ENCODE measurements at regions not wholly inside any gene's neighbourhood (a gene's known extent, or its start where the extent isn't known, plus 50 kb on each side); places are given as distances from the start of the nearest gene placed in this dataset.
"Not testable (repeated sequence)": the region's sequence is repeated elsewhere in the genome, so short reads cannot be mapped to it uniquely, and the experiment has no call there.

GRCh38 chr9:41606961-41607547, 417.9 kb upstream of the ZNG1F start:
- H4K8ac ChIP-seq (ENCODE audit: low read depth in 2 of 2, low read length in 2 of 2); H3K79me1 ChIP-seq (ENCODE audit: low read depth in 1 of 2, low read length in 2 of 2); H3K23ac ChIP-seq (ENCODE audit: low read depth, low read length); CTCF ChIA-PET; DNase-seq; H2BK20ac ChIP-seq (ENCODE audit: low read depth, low read length); H3K27me3 ChIP-seq (ENCODE audit: control insufficient read depth, insufficient read depth, low read length); dilution Hi-C loops (cut with HindIII; ENCODE audit: low sequenced_read_pairs, unreplicated experiment); H4K5ac ChIP-seq (ENCODE audit: low read depth, low read length); H3K4me3 ChIP-seq (ENCODE audit: insufficient read depth, low read depth, low read length); H3K4me2 ChIP-seq (ENCODE audit: low read depth, low read length); H2BK5ac ChIP-seq (ENCODE audit: low read depth, low read length, poor library complexity, severe bottlenecking); H3K36me3 ChIP-seq (ENCODE audit: control insufficient read depth, insufficient read depth, low read length); H3K27ac ChIP-seq (ENCODE audit: insufficient read depth, low read length); H3K18ac ChIP-seq (ENCODE audit: low read depth, low read length); H2AK5ac ChIP-seq (ENCODE audit: low read depth, low read length); H2AK9ac ChIP-seq (replicated peaks; ENCODE audit: low read depth, low read length, poor library complexity); H3K4me1 ChIP-seq (ENCODE audit: control insufficient read depth, insufficient read depth, low read length); intact Hi-C loops (cut with micrococcal nuclease); H3K56ac ChIP-seq (ENCODE audit: extremely low read depth, insufficient read depth, low read length); ATAC-seq (ENCODE audit: low read depth); H3K9me3 ChIP-seq (ENCODE audit: control insufficient read depth, insufficient read depth, low read length); H3K14ac ChIP-seq (replicated peaks; ENCODE audit: low read depth, low read length); H3K9ac ChIP-seq (ENCODE audit: low read depth, low read length); H2BK120ac ChIP-seq (ENCODE audit: low read depth, low read length); H2AFZ ChIP-seq (replicated peaks; ENCODE audit: low read length, poor library complexity); H4K91ac ChIP-seq (ENCODE audit: insufficient read depth, low read depth, low read length); in situ Hi-C loops (cut with MboI; ENCODE audit: low sequenced_read_pairs); BruUV-seq (replicated peaks); POLR2A ChIA-PET (ENCODE audit: unreplicated experiment); H4K20me1 ChIP-seq (ENCODE audit: insufficient read depth, low read length); H3K9me1 ChIP-seq (ENCODE audit: insufficient read depth, low read length); H2BK15ac ChIP-seq (ENCODE audit: low read depth, low read length); H3K4ac ChIP-seq (ENCODE audit: low read depth, low read length): not testable (repeated sequence)
- WGBS, 2 experiments (ENCODE audit: extremely low coverage in 2 of 2, insufficient read length in 1 of 2), result no CpG with 5 or more reads among the region's 4 CpGs

GRCh38 chr9:41565572-41565971, 376.5 kb upstream of the ZNG1F start:
- H3K79me1 ChIP-seq (ENCODE audit: low read depth in 1 of 2, low read length in 2 of 2); H4K5ac ChIP-seq (ENCODE audit: low read depth, low read length); in situ Hi-C loops (cut with MboI; ENCODE audit: low sequenced_read_pairs); H3K36me3 ChIP-seq (ENCODE audit: control insufficient read depth, insufficient read depth, low read length); H4K20me1 ChIP-seq (ENCODE audit: insufficient read depth, low read length); DNase-seq; BruUV-seq (replicated peaks); H3K4me2 ChIP-seq (ENCODE audit: low read depth, low read length); H3K23ac ChIP-seq (ENCODE audit: low read depth, low read length); H3K9me1 ChIP-seq (ENCODE audit: insufficient read depth, low read length); POLR2A ChIA-PET (ENCODE audit: unreplicated experiment); H3K18ac ChIP-seq (ENCODE audit: low read depth, low read length); H3K4me3 ChIP-seq (ENCODE audit: insufficient read depth, low read depth, low read length); H2AFZ ChIP-seq (replicated peaks; ENCODE audit: low read length, poor library complexity); H2AK5ac ChIP-seq (ENCODE audit: low read depth, low read length); H3K56ac ChIP-seq (ENCODE audit: extremely low read depth, insufficient read depth, low read length); dilution Hi-C loops (cut with HindIII; ENCODE audit: low sequenced_read_pairs, unreplicated experiment); H4K8ac ChIP-seq (ENCODE audit: low read depth in 2 of 2, low read length in 2 of 2); H3K9ac ChIP-seq (ENCODE audit: low read depth, low read length); H2BK120ac ChIP-seq (ENCODE audit: low read depth, low read length); H3K4me1 ChIP-seq (ENCODE audit: control insufficient read depth, insufficient read depth, low read length); H2AK9ac ChIP-seq (replicated peaks; ENCODE audit: low read depth, low read length, poor library complexity); H2BK5ac ChIP-seq (ENCODE audit: low read depth, low read length, poor library complexity, severe bottlenecking); H3K9me3 ChIP-seq (ENCODE audit: control insufficient read depth, insufficient read depth, low read length); CTCF ChIA-PET; H3K27me3 ChIP-seq (ENCODE audit: control insufficient read depth, insufficient read depth, low read length); H2BK20ac ChIP-seq (ENCODE audit: low read depth, low read length); ATAC-seq (ENCODE audit: low read depth); H3K14ac ChIP-seq (replicated peaks; ENCODE audit: low read depth, low read length); H3K27ac ChIP-seq (ENCODE audit: insufficient read depth, low read length); H4K91ac ChIP-seq (ENCODE audit: insufficient read depth, low read depth, low read length); H2BK15ac ChIP-seq (ENCODE audit: low read depth, low read length); H3K4ac ChIP-seq (ENCODE audit: low read depth, low read length); intact Hi-C loops (cut with micrococcal nuclease): not testable (repeated sequence)
- WGBS, 2 experiments (ENCODE audit: extremely low coverage in 2 of 2, insufficient read length in 1 of 2), result no CpG with 5 or more reads among the region's 1 CpG
